Umbilical cord (tissue), 1 donor: ENCODE measurements at regions not wholly inside any gene's neighbourhood (a gene's known extent, or its start where the extent isn't known, plus 50 kb on each side); places are given as distances from the start of the nearest gene placed in this dataset.
"Not testable (repeated sequence)": the region's sequence is repeated elsewhere in the genome, so short reads cannot be mapped to it uniquely, and the experiment has no call there.

ENCODE experiments used
- DNase-seq: peaks from one replicate; pipeline ENCODE4 v3.0.0-alpha.2; 2015; ENCODE audit warnings: low spot score

DNA sequence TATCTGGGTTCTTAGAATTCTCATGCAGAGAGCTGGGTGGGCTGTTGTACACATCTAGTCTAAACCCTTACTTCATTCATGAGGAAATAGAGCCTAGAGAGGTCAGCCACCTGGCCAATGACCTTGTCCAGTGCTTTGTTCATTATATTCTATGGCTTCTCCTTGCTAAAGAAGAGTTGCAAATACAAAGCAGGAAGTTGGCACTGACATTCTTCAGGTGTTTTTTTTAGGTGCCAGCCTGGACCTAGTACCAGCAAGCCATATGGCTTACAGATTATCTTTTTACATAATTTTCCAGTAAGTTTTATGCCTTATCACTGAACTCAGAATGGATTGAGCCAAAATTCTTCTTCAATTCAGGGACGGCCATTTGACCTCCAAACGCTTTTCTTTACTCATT is 54.7 kb upstream of the PGM2 start:
- DNase-seq: no peak

DNA sequence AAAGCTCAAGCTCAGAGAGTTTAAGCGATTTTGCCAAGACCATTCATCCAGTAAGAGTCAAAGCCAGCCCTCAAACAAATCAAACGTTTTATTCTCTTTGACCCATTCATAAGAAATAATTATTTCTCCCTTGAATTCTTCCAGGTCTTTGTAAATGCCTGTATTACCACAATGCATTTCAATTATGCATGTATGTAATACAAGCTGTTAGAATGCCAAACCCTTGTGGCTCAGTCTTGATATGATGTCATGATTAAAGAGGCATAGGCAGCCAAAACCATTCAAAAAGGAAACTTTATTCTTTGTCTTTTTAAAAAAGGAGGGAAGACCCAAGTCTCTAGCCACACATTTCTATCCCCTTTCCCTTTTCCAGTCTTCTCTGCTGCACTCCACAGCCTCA is 56.5 kb upstream of the PGM2 start:
- no peak for DNase-seq

DNA sequence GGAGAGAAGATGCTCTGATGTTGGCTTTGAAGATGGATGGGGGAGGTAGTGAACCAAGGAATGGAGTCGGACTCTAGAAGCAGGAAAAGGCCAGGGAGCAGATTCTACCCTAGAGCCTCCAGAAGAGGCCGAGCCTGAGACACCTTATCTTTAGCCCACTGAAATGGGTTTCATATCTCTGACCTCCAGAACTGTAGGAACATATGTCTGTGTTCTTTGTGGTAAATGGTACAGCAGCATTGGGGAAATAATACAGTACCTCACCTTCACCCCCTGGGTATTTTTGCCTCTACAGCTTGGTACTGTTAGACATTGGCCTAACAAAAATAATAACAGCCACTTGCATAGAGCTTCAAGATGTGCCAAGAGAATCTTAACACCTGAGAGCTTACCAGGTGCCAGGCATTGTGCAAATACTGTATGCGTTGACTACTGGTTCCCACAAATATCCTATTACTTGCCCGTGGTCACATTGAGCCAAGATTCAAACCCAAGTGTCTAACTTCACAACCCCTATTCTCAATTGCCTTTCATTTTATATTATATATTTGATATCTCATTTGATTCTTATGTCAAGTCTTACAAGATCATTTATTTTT is 57.0 kb upstream of the PGM2 start:
- DNase-seq: no peak

DNA sequence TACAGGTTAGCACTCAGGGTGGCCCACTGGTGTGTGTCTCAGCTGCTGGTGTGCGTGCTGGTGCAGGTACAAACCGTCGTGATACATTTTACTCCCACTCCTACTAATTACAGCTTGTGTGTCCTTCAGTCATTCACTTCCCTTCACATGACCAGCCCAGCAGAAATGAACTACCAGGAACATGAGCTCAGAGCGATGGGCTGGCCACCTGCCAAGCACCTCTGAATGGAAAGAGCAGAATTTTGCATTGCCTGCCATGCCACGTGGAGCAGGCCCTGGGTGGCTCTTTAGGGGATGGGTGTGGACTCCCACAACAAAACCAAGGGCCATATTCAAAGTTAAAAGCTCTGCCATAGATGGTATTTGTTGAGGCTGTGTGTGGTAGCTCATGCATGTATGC is 58.9 kb upstream of the PGM2 start:
- peak; percentile 39 for DNase-seq

DNA sequence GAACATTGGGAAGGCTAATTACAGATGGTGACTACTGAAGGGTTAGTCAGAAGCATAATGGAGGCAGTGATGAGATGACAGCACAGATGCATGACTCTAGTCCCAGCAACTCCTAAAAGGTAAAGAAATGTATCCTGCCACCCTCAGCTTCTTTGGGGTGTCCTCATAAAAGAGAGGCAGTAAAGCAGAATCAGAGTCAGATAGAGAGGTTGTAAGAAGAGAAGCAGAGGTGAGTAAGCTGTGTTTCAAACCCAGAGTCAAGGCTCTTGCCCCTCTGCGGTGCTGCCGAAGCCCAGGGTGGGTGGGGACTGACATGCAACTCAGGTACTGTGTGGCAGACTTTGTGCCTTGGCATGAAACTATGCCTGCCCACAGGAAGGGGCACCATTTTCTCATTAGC is 59.5 kb upstream of the PGM2 start:
- DNase-seq: no peak

DNA sequence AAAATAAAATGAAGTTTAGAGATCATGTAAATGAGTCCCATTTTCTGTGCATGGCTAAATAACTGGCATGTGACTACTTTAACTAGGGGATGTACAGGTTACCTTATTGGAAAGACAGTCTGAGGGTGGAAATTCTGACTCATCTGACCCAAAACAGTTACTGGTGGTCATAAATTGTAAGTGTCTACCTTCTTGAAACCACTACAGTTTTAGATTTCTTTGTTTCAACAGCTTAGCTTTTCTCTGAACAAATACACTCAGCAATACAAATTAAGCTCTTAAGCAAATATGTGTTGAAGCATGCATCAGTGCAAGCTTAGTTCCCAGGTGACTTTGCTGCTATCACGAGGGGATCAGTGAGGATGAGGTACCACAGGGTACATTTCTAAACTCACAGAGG is 60.7 kb upstream of the PGM2 start:
- no peak for DNase-seq

DNA sequence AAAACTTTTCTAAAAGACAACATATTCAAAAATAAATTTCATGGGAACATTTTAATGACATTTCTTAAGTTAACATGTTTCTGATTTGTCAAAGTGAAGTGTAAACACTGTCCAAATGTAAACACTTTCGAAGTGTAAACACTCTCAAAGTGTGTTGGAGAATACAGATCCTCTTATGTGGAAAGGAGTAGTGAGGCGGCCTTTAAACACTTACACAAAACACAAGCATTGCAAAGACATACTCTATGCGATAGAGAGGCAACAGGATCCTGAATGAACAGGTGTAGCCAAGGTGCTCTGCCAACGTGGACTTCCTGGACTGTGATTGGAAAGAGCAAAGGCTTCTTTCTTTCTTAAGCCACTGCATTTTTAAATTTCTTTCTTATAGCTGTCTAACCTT is 62.7 kb upstream of the PGM2 start:
- DNase-seq: no peak

DNA sequence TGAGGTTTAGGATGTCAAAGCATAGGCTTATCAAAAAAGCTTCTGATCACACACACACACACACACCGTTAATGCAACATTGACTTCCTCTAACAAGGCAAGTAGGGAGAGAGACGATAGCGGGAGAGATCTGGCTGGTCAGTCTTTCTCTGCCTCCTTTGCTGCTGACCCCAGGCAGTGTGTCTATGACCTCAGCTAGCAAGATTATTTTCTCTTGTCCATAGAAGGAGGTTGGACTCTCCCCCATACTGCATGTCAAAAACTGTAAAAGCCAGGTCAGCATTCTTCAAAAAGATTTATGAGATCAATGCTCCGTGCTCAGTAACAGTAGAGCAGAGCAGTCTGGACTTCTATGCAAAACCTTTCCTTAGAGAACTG is 63.5 kb upstream of the PGM2 start:
- DNase-seq: no peak

DNA sequence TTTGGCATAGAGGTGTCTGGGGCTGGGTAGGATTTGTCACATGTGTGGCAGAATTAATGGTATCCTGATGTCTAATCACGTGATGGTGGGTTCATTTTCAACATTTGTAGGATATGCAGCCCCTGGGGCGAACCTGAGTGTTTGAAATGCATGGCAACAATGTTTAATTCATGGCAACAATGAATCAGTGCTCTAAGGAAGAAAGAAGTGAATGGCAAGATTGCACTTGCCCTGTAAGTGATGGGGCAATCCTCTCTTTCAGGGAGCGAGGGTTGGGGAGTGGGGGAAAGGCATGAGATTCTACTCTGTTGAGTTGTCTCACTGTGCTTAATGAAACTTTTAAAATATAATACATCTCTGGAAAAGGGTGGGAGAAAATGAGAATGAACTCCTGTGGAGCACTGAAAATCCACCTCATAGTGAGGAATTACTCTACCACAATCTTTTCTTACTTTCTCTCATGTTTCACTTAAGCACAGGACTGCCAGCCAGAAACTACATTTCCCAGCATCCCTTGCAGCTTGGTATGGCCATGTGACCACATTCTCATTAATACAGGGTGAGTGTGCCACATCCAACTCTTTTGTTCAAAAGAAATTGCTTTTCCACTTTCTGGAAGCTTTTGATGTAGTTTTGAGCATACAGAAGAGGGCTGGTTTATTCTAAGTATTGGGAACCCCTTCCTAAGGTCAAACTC is 64.0 kb upstream of the PGM2 start:
- peak; percentile 19 for DNase-seq

DNA sequence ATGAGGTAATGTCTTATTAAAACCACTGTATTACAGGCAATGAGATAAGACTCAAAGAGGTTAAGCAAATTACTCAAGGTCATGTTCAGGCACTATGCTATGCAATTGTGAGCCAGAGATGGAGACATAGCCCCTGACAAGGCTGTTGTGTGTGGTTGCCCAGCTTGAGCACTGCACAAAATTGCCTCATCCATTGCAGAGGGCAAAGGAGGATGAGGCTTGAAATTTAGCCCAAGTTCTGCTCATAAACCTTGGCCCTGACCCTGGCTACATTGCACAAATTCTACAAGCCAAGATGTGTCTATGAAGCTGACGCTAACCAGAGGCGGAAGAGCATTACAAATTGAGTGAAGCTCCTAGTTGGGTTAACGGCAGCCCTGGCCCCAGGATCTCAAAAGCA is 65.6 kb upstream of the PGM2 start:
- DNase-seq: no peak

DNA sequence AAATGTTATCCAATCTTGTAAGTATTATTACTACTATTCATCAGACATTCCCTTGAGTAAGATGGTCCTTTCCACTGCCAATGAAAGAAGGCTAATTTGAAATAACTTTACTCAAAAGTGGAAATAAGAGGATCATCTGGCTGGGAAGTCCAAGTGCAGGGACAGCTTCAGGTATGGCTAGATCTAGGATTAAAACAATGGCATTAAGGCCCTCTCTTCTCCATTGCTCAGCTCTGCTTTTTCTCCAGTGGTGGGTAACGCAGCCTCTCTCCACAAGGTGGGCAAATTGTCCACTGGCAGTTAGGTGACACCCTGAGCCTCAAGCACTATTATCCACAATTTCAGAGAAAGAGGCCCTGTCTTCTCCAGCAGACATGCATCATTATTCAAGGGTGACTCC is 66.7 kb upstream of the PGM2 start:
- no peak for DNase-seq

DNA sequence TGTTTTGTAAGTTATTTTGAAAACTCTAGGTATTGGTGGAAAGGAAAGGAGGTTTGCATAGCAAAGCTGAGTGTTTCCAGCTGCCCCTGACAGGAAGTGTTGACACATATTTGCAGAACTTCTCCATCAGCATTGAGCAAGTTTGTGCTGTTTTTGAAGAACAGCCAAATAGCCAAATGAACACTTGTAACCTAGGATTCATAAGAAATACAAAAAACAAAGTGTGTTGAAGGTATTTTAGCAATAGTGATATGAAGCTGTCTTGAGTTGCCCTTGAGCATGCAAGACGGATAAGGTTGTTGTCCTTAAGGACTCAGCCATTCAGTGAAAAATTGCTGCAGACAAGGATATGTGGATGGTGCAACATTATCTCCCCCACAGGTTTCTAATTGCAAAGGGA is 68.3 kb upstream of the PGM2 start:
- peak; percentile 66 for DNase-seq

DNA sequence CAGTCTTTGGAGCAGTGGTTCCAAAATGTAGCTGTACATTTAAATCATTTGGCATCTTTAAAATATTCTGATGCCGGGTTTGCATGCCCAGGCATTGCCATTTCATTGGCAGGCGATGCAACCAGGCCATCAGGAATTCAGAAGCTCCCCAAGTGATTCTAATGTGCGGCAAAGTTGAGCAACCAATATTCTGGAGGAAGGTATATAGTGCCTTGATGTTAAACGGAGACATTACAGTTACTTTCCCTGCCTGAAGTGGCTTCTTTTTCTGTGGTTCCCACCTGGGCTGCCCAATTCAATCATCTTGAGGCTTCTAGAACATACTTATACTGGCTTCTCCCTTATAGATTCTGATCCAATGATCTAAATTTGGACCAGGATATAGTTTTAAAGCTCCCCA is 68.7 kb upstream of the PGM2 start:
- DNase-seq: no peak

DNA sequence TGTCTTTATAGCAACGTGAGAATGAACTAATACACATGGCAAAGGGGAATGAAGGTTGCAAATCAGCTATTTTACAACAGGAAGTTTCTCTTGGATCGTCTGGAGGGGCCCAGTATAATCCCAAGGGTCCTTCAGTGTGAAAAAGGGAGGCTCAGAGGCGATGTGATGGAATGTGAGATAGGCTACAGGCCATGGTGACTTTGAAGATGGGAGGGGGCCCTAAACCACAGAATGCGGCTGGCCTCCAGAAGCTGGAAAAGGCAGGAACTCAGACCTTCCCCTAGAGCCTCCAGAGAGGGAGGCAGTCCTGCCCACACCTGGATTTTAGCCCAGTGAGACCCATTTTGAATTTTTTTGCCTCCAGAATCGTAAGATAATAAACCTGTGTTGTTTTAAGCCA is 69.4 kb upstream of the PGM2 start:
- DNase-seq: no peak

DNA sequence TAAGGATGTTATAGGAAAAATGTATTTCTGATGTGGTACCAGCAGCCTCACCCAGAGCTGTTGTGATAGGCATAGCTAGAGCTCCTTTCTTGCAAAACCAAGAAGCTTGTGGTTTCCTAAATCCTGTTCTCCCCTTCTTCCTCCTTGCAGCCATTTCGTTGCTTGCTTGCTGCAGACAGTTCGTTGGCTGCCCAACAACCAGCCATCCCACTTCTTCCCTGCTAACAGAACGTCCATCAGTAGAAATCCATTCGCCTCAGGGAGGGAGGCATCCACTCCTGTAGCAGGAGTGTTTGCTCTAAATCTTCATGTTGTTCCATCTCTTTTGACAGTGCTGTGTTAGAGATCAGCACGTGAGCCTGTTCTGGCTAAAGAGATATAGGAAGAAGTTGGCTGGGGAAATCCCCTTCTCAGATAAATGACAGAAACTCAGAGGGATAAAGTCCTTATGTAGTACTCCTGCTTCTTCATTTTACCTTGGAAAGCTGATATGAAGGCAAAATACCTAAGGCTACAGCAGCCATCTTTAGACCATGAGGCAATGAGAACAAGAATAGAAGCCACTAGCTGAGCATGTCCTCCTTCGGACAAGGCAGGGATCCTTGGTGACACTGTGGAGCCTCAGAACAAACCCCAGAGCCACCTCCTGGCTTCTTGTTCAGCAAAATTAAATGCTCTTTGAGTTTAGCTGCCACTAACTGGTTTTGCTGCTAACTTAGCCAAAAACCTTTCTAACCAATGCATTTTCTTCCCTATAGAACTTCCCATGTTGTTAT is 68.4 kb upstream of the RELL1 start:
- peak; percentile 29 for DNase-seq

DNA sequence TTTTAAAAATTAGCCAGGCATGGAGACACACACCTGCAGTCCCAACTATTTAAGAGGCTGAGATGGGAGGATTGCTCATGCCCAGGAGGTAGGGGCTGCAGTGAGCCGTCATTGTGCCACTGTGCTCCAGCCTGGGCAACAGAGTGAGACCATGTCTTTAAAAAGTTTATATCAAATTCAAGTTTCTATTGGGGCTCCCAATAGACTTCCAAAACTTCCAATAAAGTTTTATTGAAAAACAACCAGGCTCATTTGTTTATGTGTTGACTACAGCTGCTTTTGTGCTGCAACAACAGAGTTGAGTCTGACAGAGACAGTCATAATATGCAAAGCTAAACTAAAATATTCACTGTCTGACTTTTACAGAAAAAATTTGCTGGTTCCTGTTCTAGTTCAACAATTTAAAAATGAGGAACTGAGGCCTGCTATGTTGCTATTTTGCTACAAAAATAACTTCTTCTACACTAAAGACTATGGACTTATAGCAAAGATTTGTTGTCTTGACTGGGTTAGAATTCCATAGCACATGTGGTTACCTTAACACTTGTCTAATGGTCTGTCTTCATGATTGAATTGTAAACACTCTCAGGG is 63.3 kb upstream of the RELL1 start:
- DNase-seq: no peak

DNA sequence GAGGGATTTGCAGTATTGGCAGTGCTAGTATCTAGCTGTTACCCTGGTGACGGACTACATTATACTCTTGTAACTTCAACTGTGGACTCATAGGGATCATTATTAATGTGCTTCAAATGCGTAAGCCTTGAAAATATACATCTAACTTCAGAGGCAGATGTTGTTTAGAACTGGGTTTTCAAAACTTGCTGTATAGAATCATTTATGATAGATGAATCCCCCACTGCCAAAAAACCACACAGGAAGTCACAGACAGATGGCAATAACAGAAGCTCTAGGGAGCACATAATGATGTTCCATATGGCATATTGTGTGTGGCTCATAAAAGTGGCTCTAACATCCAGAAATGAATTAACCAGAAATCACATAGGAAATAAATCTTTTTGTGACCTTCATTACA is 62.3 kb upstream of the RELL1 start:
- DNase-seq: no peak

DNA sequence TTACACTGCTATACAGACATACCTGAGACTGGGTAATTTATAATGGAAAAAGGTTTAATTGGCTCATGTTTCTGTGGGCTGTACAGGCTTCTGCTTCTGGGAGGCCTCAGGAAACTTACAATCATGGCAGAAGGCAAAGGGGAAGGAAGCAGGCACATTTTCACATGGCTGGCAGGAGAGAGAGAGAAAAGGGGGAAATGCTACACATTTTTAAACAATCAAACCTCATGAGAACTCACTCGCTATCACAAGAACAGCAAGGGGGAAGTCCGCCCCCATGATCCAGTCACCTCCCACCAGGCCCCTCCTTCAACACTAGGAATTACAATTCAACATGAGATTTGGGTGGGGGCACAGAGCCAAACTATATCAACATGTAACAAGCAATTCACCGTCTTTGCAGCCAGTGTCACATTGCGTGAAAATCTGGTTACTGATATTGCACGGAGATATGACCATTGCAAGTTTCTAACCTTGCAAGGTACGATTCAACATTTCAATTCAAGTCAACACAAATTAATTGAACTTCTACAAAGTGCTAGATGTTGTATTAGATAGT is 61.7 kb upstream of the RELL1 start:
- DNase-seq: no peak

DNA sequence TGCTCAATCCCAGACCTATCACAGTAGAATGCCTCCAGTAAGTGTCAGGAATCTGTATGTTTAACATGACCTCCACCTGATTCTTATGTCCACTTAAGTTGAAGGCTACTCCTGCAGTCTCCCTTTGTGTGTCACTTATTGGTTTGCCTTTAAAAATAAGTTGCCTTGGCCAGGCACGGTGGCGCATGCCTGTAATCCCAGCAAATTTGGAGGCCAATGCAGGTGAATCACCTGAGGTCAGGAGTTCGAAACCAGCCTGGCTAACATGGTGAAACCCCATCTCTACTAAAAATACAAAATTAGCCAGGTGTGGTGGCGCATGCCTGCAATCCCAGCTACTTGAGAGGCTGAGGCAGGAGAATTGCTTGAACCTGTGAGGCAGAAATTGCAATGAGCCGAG is 60.7 kb upstream of the RELL1 start:
- not testable (repeated sequence) for DNase-seq

DNA sequence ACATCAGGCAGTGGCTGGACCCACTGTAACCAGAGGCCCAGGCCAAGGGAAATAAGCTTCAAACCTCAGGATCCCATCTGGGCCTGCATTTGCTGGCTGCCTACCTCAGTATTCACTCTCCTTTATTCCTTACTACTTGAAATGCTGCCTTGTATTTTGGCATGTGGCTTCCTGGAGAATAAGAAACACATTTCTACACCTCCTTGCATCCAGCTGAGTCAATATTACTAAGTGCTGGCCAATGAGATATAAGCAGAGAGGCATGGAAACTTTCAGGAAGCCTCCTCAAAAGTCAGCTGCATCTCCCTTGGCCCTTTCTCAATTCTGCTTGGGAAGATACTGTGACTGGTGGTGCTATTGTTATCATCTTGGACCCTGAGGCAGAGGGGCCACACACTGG is 59.8 kb upstream of the RELL1 start:
- DNase-seq: no peak

DNA sequence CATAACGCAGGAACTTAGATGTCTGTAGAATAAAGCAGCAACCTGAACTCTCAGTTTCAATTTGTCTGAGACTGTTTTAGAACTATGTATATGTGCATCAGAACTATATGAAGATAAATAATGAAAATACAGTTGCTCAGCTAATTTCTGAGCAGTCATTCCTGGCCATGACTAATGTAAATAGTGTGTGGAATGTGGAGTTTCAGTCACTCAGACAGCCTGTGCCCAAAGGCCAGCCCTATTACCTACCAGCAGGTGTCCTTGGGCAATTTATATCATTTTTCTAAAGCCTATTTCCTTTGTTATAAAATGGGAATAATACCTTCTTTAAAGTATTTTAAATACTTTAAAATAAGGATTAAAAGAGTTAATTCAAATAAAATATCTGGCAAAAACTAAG is 56.0 kb upstream of the RELL1 start:
- DNase-seq: no peak

DNA sequence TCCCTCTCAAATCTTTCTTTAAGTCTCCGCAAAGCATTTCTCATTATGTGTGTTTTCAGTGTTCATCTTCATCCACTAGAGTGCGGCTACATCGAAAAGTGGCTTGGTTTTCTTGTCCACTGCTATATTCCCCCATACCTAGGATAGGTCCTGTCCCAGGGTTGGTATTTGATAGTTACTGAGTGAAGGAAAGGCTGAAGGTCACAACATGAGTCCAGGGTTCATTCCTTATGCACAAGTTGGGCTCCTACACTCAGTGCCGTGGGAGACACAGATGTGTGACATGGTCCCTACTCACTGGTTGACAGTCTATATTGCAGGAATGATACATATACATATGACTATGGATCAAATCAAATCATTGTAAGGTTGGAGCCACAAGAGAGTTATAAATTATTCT is 55.4 kb upstream of the RELL1 start:
- no peak for DNase-seq

DNA sequence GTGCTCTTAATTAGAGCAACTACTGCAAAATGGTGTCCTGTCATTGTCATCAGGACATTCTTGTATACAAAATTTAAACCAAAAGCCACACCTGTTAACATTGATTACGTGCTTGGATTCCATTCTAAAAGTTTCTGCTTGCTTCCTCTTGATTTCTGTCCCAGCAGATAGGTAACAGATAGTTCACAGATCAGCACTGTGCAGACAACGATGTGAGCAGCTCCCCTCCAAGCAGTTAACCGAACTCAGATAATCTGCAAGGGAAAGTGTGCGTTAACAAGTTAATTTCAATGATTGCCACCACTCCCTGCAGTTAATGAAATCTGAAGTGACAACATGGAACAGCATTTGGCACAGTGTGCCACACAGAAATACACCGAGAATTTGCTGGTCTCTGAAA is 54.4 kb upstream of the RELL1 start:
- no peak for DNase-seq
